NB4 (cell line): ENCODE measurements at regions not wholly inside any gene's neighbourhood (a gene's known extent, or its start where the extent isn't known, plus 50 kb on each side); places are given as distances from the start of the nearest gene placed in this dataset.
"Not testable (repeated sequence)": the region's sequence is repeated elsewhere in the genome, so short reads cannot be mapped to it uniquely, and the experiment has no call there.

ENCODE experiments used
- POLR2A ChIP-seq: IDR thresholded peaks from 2 replicates; pipeline ENCODE4 v1.6.1; 2011; ENCODE audit warnings: mild to moderate bottlenecking; ENCODE audit not compliant: insufficient read length; ENCODE audit errors: extremely low read depth
- TF ChIP-seq, protein P1 (sequence below): IDR thresholded peaks from one replicate; pipeline ENCODE4 v1.5.1; 2012; ENCODE audit warnings: low read depth, low read length
- TF ChIP-seq, protein P2 (sequence below): IDR thresholded peaks from 2 replicates; pipeline ENCODE4 v1.6.1; 2011; ENCODE audit warnings: low read depth, low read length

DNA sequence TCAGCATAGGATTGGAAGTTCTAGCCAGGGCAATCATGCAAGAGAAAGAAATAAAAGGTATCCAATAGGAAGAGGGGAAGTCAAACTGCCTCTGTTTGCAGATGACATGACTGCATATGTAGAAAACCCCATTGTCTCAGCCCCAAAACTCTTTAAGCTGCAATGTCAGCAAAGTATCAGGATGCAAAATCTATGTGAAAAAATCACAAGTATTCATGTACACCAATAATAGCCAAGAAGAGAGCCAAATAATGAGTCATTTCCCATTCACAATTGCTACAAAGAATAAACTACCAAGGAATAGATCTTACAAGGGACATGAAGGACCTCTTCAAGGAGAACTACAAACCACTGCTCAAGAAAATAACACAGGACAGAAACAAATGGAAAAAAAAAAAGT, 1074.3 kb upstream of the DEFB115 start:
- TF ChIP-seq, protein P1, sequence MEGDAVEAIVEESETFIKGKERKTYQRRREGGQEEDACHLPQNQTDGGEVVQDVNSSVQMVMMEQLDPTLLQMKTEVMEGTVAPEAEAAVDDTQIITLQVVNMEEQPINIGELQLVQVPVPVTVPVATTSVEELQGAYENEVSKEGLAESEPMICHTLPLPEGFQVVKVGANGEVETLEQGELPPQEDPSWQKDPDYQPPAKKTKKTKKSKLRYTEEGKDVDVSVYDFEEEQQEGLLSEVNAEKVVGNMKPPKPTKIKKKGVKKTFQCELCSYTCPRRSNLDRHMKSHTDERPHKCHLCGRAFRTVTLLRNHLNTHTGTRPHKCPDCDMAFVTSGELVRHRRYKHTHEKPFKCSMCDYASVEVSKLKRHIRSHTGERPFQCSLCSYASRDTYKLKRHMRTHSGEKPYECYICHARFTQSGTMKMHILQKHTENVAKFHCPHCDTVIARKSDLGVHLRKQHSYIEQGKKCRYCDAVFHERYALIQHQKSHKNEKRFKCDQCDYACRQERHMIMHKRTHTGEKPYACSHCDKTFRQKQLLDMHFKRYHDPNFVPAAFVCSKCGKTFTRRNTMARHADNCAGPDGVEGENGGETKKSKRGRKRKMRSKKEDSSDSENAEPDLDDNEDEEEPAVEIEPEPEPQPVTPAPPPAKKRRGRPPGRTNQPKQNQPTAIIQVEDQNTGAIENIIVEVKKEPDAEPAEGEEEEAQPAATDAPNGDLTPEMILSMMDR, result not testable (repeated sequence)
- TF ChIP-seq POLR2A, result not testable (repeated sequence)
- TF ChIP-seq, protein P2, sequence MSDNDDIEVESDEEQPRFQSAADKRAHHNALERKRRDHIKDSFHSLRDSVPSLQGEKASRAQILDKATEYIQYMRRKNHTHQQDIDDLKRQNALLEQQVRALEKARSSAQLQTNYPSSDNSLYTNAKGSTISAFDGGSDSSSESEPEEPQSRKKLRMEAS, result not testable (repeated sequence)
